ENCODE measurements at regions not wholly inside any gene's neighbourhood (a gene's known extent, or its start where the extent isn't known, plus 50 kb on each side); places are given as distances from the start of the nearest gene placed in this dataset.
"Not testable (repeated sequence)": the region's sequence is repeated elsewhere in the genome, so short reads cannot be mapped to it uniquely, and the experiment has no call there.

GRCh38 chr7:13110107-13110506 is 422.7 kb downstream of the ARL4A start:
- Mint-ChIP-seq H3K4me1 (peaks cover 8% of the 10 kb centered on the region), H3K4me3 (no peak overlapping the region), H3K27me3 (no peaks in the 10 kb centered on the region), H3K9me3 (ENCODE audit: insufficient read depth) (no peaks in the 10 kb centered on the region), H3K27ac (no peak overlapping the region)
- Histone ChIP-seq H3K4me2 (replicated peaks; ENCODE audit: low read depth, low read length, poor library complexity, severe bottlenecking) (no peak overlapping the region), H3K9me3 (ENCODE audit: control extremely low read depth in 1 of 3, control insufficient read depth in 2 of 3, insufficient read depth in 1 of 3, low read length in 2 of 3) (peaks cover 0 to 15% (median 0%) of the 10 kb centered on the region in 3 donors), H3K4me1 (ENCODE audit: control insufficient read depth in 2 of 2, insufficient read depth in 2 of 2, low read length in 2 of 2) (peaks cover 0 to 5% of the 10 kb centered on the region in 2 donors), H3K9ac (ENCODE audit: low read length) (no peak overlapping the region), H3K79me2 (ENCODE audit: control insufficient read depth, insufficient read depth, low read length) (no peaks in the 10 kb centered on the region), H3K27me3 (replicated peaks in 1 of 4; ENCODE audit: control extremely low read depth in 1 of 4, control insufficient read depth in 3 of 4, insufficient read depth in 4 of 4, low read length in 3 of 4) (no peaks in the 10 kb centered on the region), H3K27ac (ENCODE audit: low read length in 2 of 2) (no peak overlapping the region), H3K4me3 (ENCODE audit: control extremely low read depth in 1 of 5, extremely low read depth in 1 of 5, insufficient read depth in 1 of 5, low read depth in 2 of 5, low read length in 4 of 5) (no peak overlapping the region), H3K36me3 (replicated peaks in 1 of 2; ENCODE audit: control extremely low read depth in 1 of 2, control insufficient read depth in 1 of 2, extremely low read depth in 1 of 2, insufficient read depth in 2 of 2, low read length in 1 of 2) (no peaks in the 10 kb centered on the region), H4K20me1 (ENCODE audit: control insufficient read depth, insufficient read depth, low read length, poor library complexity, severe bottlenecking) (no peaks in the 10 kb centered on the region), H2AFZ (ENCODE audit: insufficient read depth, low read depth, low read length, poor library complexity, severe bottlenecking) (no peak overlapping the region)
- CTCF ChIA-PET, result interaction anchor here (1.4 kb wide), 1 partner anchor 471 kb away, joined by 3 read pairs; no protein-coding TSS in a partner anchor
- no peak for ATAC-seq (ENCODE audit: low read depth)
- TF ChIP-seq CTCF (IDR thresholded peaks at IDR 0.05) (no peak), EZH2 (IDR thresholded peaks at IDR 0.05; ENCODE audit: borderline replicate concordance, insufficient read depth, low read depth, low read length, poor library complexity, severe bottlenecking) (no peak)
- 100% methylated on average over 1 of the region's 6 CpGs for WGBS (ENCODE audit: insufficient coverage)
- DNase-seq, result no peak
- intact Hi-C loops (cut with micrococcal nuclease), result loop anchor here (10.0 kb wide), 1 partner anchor 585 kb away; no protein-coding TSS in a partner anchor
- POLR2A ChIA-PET, result no interaction called here

GRCh38 chr7:13111230-13111629 is 423.8 kb downstream of the ARL4A start:
- Histone ChIP-seq H2AFZ (ENCODE audit: insufficient read depth, low read depth, low read length, poor library complexity, severe bottlenecking) (no peak overlapping the region), H3K27me3 (replicated peaks in 1 of 4; ENCODE audit: control extremely low read depth in 1 of 4, control insufficient read depth in 3 of 4, insufficient read depth in 4 of 4, low read length in 3 of 4) (no peaks in the 10 kb centered on the region), H3K36me3 (replicated peaks in 1 of 2; ENCODE audit: control extremely low read depth in 1 of 2, control insufficient read depth in 1 of 2, extremely low read depth in 1 of 2, insufficient read depth in 2 of 2, low read length in 1 of 2) (no peaks in the 10 kb centered on the region), H3K4me3 (ENCODE audit: control extremely low read depth in 1 of 5, extremely low read depth in 1 of 5, insufficient read depth in 1 of 5, low read depth in 2 of 5, low read length in 4 of 5) (no peak overlapping the region), H3K4me1 (ENCODE audit: control insufficient read depth in 2 of 2, insufficient read depth in 2 of 2, low read length in 2 of 2) (no peaks in the 10 kb centered on the region), H4K20me1 (ENCODE audit: control insufficient read depth, insufficient read depth, low read length, poor library complexity, severe bottlenecking) (no peaks in the 10 kb centered on the region), H3K27ac (ENCODE audit: low read length in 2 of 2) (no peak overlapping the region), H3K9me3 (ENCODE audit: control extremely low read depth in 1 of 3, control insufficient read depth in 2 of 3, insufficient read depth in 1 of 3, low read length in 2 of 3) (peaks cover 0 to 15% (median 0%) of the 10 kb centered on the region in 3 donors), H3K4me2 (replicated peaks; ENCODE audit: low read depth, low read length, poor library complexity, severe bottlenecking) (no peak overlapping the region), H3K79me2 (ENCODE audit: control insufficient read depth, insufficient read depth, low read length) (no peaks in the 10 kb centered on the region), H3K9ac (ENCODE audit: low read length) (no peak overlapping the region)
- no peak overlapping the region for H3K27ac Mint-ChIP-seq
- no peak overlapping the region for H3K4me3 Mint-ChIP-seq
- H3K9me3 Mint-ChIP-seq (ENCODE audit: insufficient read depth), result no peaks in the 10 kb centered on the region
- TF ChIP-seq CTCF (IDR thresholded peaks at IDR 0.05) (no peak), EZH2 (IDR thresholded peaks at IDR 0.05; ENCODE audit: borderline replicate concordance, insufficient read depth, low read depth, low read length, poor library complexity, severe bottlenecking) (no peak)
- 80% methylated on average over 1 of the region's 3 CpGs for WGBS (ENCODE audit: insufficient coverage)
- ChIA-PET POLR2A (no interaction called here), CTCF (no interaction called here)
- no peaks in the 10 kb centered on the region for H3K27me3 Mint-ChIP-seq
- DNase-seq (no peak), ATAC-seq (ENCODE audit: low read depth) (no peak)
- peaks cover under 1% of the 10 kb centered on the region for H3K4me1 Mint-ChIP-seq
- intact Hi-C loops (cut with micrococcal nuclease), result loop anchor here (10.0 kb wide), 1 partner anchor 586 kb away; no protein-coding TSS in a partner anchor

- H3K27me3 Mint-ChIP-seq; H4K20me1 ChIP-seq (ENCODE audit: control insufficient read depth, insufficient read depth, low read length, poor library complexity, severe bottlenecking); CTCF ChIA-PET; H3K4me3 Mint-ChIP-seq; H2AFZ ChIP-seq (ENCODE audit: insufficient read depth, low read depth, low read length, poor library complexity, severe bottlenecking); H3K27ac ChIP-seq (ENCODE audit: low read length in 2 of 2); DNase-seq; H3K27me3 ChIP-seq (replicated peaks in 1 of 4; ENCODE audit: control extremely low read depth in 1 of 4, control insufficient read depth in 3 of 4, insufficient read depth in 4 of 4, low read length in 3 of 4); H3K9ac ChIP-seq (ENCODE audit: low read length); POLR2A ChIA-PET; H3K9me3 Mint-ChIP-seq (ENCODE audit: insufficient read depth); H3K36me3 ChIP-seq (replicated peaks in 1 of 2; ENCODE audit: control extremely low read depth in 1 of 2, control insufficient read depth in 1 of 2, extremely low read depth in 1 of 2, insufficient read depth in 2 of 2, low read length in 1 of 2); H3K4me3 ChIP-seq (ENCODE audit: control extremely low read depth in 1 of 5, extremely low read depth in 1 of 5, insufficient read depth in 1 of 5, low read depth in 2 of 5, low read length in 4 of 5); H3K4me1 ChIP-seq (ENCODE audit: control insufficient read depth in 2 of 2, insufficient read depth in 2 of 2, low read length in 2 of 2); ATAC-seq (ENCODE audit: low read depth); H3K27ac Mint-ChIP-seq; H3K4me1 Mint-ChIP-seq; H3K4me2 ChIP-seq (replicated peaks; ENCODE audit: low read depth, low read length, poor library complexity, severe bottlenecking); H3K79me2 ChIP-seq (ENCODE audit: control insufficient read depth, insufficient read depth, low read length): not testable (repeated sequence)
- WGBS (ENCODE audit: insufficient coverage), result no CpG with 5 or more reads among the region's 7 CpGs
- intact Hi-C loops (cut with micrococcal nuclease), result loop anchor here (10.0 kb wide), 1 partner anchor 589 kb away; no protein-coding TSS in a partner anchor
- peaks cover 0 to 14% (median 0%) of the 10 kb centered on the region in 3 donors for H3K9me3 ChIP-seq (ENCODE audit: control extremely low read depth in 1 of 3, control insufficient read depth in 2 of 3, insufficient read depth in 1 of 3, low read length in 2 of 3)
These were observed 426.8 kb downstream of the ARL4A start for GRCh38 chr7:13114240-13114639.
